Choroid plexus epithelial cell (primary cell): ENCODE measurements at regions not wholly inside any gene's neighbourhood (a gene's known extent, or its start where the extent isn't known, plus 50 kb on each side); places are given as distances from the start of the nearest gene placed in this dataset.

Source experiments
- DNase-seq: peaks from one replicate; pipeline ENCODE4 v3.0.0-alpha.2; 2010; ENCODE audit warnings: low read depth
- H3K4me3 ChIP-seq: 2 replicates; pipeline ENCODE4 v1.5.1; 2011; ENCODE audit warnings: low read depth, mild to moderate bottlenecking, control low read depth, low read length, moderate library complexity
- CTCF ChIP-seq: conservative IDR thresholded peaks from 2 replicates; pipeline ENCODE4 v1.5.1; 2011; ENCODE audit warnings: low read depth, mild to moderate bottlenecking, control low read depth, inconsistent platforms, low read length, moderate library complexity

GRCh38 chr9:86713970-86714369 lies 233.3 kb downstream of the GAS1 start:
- H3K4me3 ChIP-seq: no peak overlapping the region
- DNase-seq: no peak
- TF ChIP-seq CTCF: no peak

DNA sequence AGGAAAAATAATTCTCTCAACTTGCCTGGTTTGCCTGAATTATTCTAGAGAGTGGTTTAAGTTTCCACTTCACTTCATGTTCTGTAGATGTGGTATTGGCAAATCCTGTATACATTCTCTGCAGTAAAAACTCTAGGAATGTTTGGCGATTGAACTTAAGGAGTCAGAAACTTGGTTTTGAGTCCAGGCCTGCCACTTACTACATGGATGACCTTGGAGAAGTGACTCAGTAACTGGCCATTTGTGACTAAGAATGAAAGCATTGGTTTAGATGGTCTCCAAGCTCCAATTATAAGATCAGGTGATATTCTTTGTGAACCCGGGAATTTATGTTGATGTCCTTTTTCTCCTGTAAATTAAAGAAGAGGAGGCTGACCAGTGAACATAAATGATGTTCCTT lies 233.8 kb downstream of the GAS1 start:
- peak; percentile 60 for DNase-seq
- no peak overlapping the region for H3K4me3 ChIP-seq
- no peak for TF ChIP-seq CTCF

DNA sequence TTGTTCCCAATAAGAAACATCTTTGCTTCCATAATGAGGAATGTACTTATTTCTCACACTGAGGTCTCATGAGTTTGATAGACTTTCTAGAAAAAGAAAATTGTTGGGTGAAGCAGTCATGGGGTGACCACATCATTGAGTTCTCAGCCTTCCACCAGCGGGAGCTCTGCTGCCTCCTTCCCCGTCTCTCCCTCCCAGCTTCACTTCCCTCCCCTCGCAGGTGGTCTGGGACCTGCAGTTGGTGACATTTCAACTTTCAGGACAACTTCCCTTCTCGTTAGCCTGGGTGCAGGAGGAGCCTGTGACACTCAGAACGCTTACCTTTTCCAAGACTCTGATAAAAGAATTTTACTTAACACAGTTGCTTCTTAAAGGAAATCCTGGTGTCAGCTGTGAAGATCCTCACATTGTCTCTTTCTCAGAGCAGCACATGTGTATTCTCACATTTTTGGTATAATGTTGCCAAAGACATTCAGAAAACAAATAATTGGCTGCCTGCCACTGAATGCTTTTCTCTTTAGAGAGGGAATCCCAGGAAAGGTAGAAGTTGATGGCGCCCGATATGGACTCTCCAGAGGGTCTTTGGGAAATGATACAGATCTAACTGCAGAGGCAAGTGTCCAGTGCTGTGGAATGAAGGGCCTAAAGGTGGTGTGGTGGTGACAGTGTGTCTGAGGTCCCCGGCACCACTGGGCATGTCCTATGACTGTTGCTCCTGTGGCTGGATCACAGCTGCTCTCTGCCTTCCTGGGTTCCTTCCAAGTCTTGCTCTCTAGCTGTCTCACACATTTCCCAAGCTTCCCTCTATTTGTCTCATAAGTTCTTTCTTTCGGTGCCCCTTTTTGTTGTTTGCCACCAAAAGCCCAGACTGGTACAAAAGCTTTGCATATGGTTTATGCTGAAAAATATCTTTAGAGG lies 238.1 kb downstream of the GAS1 start:
- TF ChIP-seq CTCF: no peak
- H3K4me3 ChIP-seq: no peak overlapping the region
- DNase-seq: no peak

- H3K4me3 ChIP-seq: no peak overlapping the region
- TF ChIP-seq CTCF: no peak
- DNase-seq: no peak
These were observed 239.3 kb downstream of the GAS1 start for GRCh38 chr9:86707932-86708510.

DNA sequence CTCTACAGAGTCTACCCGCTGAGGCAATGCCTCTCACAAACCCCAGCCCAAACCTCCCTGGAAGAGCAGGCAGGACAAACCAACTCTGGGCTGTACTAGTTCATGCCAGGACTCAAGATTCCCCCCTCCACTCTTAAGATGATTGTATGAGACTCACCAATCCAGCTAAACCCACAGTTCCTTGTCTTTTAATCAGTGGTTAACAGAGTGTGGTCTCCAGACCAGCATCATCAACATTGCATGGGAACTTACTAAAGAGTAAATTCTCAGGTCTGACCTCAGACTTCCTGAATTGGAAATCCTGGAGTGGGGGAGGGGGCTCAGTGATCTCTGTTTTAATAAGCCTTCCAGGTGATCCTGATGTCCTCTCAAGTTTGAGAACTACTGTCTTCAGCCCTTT lies 240.9 kb downstream of the GAS1 start:
- peak; percentile 44 for DNase-seq
- TF ChIP-seq CTCF: no peak
- H3K4me3 ChIP-seq: no peak overlapping the region

DNA sequence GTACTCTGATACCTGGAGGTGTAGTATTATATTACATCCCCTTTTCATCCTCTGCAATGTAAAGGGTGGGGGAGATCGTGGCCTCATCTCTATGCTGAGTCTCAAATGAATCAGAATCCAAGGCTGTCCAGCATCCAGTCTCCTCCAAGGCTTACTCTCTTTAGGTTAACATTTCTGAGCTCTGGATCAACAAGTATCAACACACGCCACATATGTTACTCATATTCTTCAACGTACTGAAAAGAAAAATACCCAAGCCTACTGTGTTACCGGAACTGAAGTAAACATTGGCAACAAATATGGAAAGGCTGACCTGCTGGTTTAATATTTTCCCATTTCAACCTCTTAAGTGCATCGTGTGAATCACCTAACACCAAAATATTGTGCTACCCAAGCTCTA lies 241.8 kb downstream of the GAS1 start:
- no peak for TF ChIP-seq CTCF
- DNase-seq: peak; percentile 29
- H3K4me3 ChIP-seq: no peak overlapping the region
